ENCODE measurements at regions not wholly inside any gene's neighbourhood (a gene's known extent, or its start where the extent isn't known, plus 50 kb on each side); places are given as distances from the start of the nearest gene placed in this dataset.
"Not testable (repeated sequence)": the region's sequence is repeated elsewhere in the genome, so short reads cannot be mapped to it uniquely, and the experiment has no call there.

DNA sequence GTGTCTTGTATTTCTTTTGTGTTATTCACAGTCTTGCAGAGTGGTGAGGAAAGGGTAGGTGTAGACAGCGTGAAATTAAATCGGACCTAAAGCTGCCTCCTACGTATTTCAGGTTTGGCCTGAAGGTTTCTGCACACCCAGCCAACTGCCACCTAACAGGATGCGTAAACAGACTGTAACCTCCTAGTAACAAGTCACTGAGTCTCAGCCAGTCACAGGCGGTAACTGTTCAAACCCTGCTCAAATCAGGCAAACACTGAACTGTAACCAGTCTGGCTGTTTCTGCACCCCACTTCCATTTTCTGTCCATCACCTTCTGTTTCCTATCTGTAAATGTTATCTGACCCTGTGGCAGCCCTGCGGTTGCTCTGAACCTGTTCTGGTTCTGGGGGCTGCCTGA, 87.1 kb downstream of the ADAMTS15 start:
- no peaks in the 10 kb centered on the region for H3K36me3 Mint-ChIP-seq (ENCODE audit: insufficient read depth, unreplicated experiment)
- H3K9me3 Mint-ChIP-seq (ENCODE audit: unreplicated experiment): no peaks in the 10 kb centered on the region
- ChIA-PET CTCF (no interaction called here), POLR2A (no interaction called here)
- H3K27me3 Mint-ChIP-seq (ENCODE audit: insufficient read depth, unreplicated experiment): no peaks in the 10 kb centered on the region
- TF ChIP-seq, protein P1, sequence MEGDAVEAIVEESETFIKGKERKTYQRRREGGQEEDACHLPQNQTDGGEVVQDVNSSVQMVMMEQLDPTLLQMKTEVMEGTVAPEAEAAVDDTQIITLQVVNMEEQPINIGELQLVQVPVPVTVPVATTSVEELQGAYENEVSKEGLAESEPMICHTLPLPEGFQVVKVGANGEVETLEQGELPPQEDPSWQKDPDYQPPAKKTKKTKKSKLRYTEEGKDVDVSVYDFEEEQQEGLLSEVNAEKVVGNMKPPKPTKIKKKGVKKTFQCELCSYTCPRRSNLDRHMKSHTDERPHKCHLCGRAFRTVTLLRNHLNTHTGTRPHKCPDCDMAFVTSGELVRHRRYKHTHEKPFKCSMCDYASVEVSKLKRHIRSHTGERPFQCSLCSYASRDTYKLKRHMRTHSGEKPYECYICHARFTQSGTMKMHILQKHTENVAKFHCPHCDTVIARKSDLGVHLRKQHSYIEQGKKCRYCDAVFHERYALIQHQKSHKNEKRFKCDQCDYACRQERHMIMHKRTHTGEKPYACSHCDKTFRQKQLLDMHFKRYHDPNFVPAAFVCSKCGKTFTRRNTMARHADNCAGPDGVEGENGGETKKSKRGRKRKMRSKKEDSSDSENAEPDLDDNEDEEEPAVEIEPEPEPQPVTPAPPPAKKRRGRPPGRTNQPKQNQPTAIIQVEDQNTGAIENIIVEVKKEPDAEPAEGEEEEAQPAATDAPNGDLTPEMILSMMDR (IDR thresholded peaks at IDR 0.05; ENCODE audit: unreplicated experiment): no peak
- peak overlapping the region; percentile 13 for H3K27ac Mint-ChIP-seq (ENCODE audit: low read depth, unreplicated experiment)
- H3K4me3 Mint-ChIP-seq (ENCODE audit: unreplicated experiment): no peak overlapping the region
- no peak for DNase-seq (ENCODE audit: unreplicated experiment)
- H3K4me1 Mint-ChIP-seq (ENCODE audit: insufficient read depth, unreplicated experiment): peaks cover 16% of the 10 kb centered on the region
- no TSS peak for BruUV-seq (replicated peaks)
- intact Hi-C loops (cut with micrococcal nuclease): loop anchor here (10.0 kb wide), 1 partner anchor 309 kb away; no protein-coding TSS in a partner anchor

DNA sequence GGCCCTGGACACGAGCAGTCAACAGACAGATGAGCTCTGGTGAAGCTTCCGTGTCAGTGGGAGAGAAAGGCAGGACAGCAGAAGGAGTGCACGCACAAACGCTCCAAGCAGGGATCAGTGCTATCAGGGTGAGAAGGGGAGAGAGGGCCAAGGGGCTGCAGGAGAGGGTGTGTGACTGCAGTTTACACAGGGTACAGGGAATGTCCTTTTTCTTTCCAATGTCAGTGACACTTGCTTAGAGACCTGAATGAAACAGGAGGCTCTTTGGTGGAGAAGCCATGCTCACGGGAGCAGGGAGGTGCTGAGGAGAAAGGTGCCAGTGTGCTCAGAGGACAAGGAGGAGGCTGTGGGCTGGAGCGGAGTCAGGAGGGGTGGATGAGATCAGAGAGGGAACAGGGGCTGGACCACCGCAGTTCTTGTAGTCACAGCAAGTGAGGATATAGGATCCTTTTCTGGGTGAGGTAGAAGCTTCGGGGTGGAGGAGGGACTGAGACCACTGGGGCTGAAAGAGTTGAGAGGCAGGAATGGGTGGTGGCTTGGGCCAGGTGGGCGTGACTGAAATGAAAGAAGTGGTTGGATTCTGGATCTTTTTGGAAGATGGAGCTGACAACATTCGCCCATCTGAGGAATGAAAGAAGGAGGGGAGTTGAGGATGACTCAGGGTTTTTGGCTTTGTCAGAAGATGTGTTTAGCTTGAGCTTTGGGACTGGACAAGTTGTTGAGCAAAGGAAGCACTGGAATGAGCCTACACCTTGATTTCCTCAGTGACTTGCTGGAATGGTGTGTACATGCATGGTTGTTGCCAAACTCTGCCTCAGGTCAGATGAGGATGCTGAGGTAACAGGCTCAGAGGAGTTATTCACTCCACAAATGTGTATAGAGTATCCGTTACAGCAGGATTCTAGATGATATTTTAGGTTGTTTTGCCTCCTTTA, 87.9 kb downstream of the ADAMTS15 start:
- TF ChIP-seq, protein P1 (IDR thresholded peaks at IDR 0.05; ENCODE audit: unreplicated experiment): no peak
- no TSS peak for BruUV-seq (replicated peaks)
- ChIA-PET CTCF (interaction anchor here (0.9 kb wide), 1 partner anchor 13 kb away, joined by 3 read pairs; no protein-coding TSS in a partner anchor), POLR2A (no interaction called here)
- Mint-ChIP-seq H3K9me3 (ENCODE audit: unreplicated experiment) (no peaks in the 10 kb centered on the region), H3K36me3 (ENCODE audit: insufficient read depth, unreplicated experiment) (no peaks in the 10 kb centered on the region), H3K4me1 (ENCODE audit: insufficient read depth, unreplicated experiment) (peaks cover 16% of the 10 kb centered on the region), H3K27ac (ENCODE audit: low read depth, unreplicated experiment) (peak overlapping the region; percentile 13), H3K27me3 (ENCODE audit: insufficient read depth, unreplicated experiment) (peaks cover 4% of the 10 kb centered on the region), H3K4me3 (ENCODE audit: unreplicated experiment) (no peak overlapping the region)
- intact Hi-C loops (cut with micrococcal nuclease): loop anchor here (10.0 kb wide), 1 partner anchor 308 kb away; no protein-coding TSS in a partner anchor
- peak; percentile 65 for DNase-seq (ENCODE audit: unreplicated experiment)

DNA sequence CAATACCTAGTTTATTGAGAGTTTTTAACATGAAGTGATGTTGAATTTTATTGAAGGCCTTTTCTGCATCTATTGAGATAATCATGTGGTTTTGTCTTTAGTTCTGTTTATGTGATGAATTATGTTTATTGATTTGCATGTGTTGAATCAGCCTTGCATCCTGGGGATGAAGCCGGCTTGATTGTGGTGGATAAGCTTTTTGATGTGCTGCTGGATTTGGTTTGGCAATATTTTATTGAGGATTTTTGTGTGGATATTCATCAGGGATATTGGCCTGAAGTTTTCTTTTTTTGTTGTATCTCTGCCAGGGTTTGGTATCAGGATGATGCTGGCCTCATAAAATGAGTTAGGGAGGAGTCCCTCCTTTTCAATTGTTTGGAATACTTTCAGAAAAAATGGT, 91.2 kb downstream of the ADAMTS15 start:
- H3K4me3 Mint-ChIP-seq (ENCODE audit: unreplicated experiment); POLR2A ChIA-PET; H3K36me3 Mint-ChIP-seq (ENCODE audit: insufficient read depth, unreplicated experiment); BruUV-seq (replicated peaks); H3K9me3 Mint-ChIP-seq (ENCODE audit: unreplicated experiment); H3K27ac Mint-ChIP-seq (ENCODE audit: low read depth, unreplicated experiment); DNase-seq (ENCODE audit: unreplicated experiment): not testable (repeated sequence)
- intact Hi-C loops (cut with micrococcal nuclease): loop anchor here (10.0 kb wide), 1 partner anchor 305 kb away; no protein-coding TSS in a partner anchor
- CTCF ChIA-PET: interaction anchor here (0.7 kb wide), 2 partner anchors 363 to 1268 kb away, joined by 3 read pairs; no protein-coding TSS in a partner anchor
- Mint-ChIP-seq H3K4me1 (ENCODE audit: insufficient read depth, unreplicated experiment) (peaks cover 16% of the 10 kb centered on the region), H3K27me3 (ENCODE audit: insufficient read depth, unreplicated experiment) (peaks cover 20% of the 10 kb centered on the region)

DNA sequence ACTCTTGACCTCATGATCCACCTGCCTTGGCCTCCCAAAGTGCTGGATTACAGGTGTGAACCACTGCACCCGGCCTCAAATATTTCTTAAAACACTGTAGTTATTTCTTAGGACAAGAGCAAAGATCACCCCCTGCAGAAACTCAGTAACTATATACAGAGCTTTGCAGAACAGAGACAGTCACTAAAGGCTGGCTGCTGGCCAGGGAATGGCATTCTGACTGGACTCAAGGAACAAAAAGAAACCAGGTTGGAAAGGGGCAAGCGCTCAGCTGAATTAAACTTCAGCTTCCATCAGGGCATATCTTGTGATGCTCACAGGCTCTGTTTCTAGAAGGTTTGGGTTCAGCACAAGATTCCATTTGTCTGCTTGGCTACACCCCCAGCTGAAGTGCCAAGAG, 95.8 kb downstream of the ADAMTS15 start:
- H3K4me3 Mint-ChIP-seq (ENCODE audit: unreplicated experiment): no peak overlapping the region
- POLR2A ChIA-PET: no interaction called here
- peaks cover 20% of the 10 kb centered on the region for H3K27me3 Mint-ChIP-seq (ENCODE audit: insufficient read depth, unreplicated experiment)
- no TSS peak for BruUV-seq (replicated peaks)
- peaks cover 4% of the 10 kb centered on the region for H3K36me3 Mint-ChIP-seq (ENCODE audit: insufficient read depth, unreplicated experiment)
- DNase-seq (ENCODE audit: unreplicated experiment): no peak
- CTCF ChIA-PET: interaction anchor here (0.6 to 1.6 kb wide), 5 partner anchors 10 to 349 kb away, joined by 3 to 5 read pairs (median 4); no protein-coding TSS in a partner anchor
- H3K9me3 Mint-ChIP-seq (ENCODE audit: unreplicated experiment): no peaks in the 10 kb centered on the region
- H3K27ac Mint-ChIP-seq (ENCODE audit: low read depth, unreplicated experiment): no peak overlapping the region
- H3K4me1 Mint-ChIP-seq (ENCODE audit: insufficient read depth, unreplicated experiment): no peaks in the 10 kb centered on the region
- intact Hi-C loops (cut with micrococcal nuclease): no loop called here
- TF ChIP-seq, protein P1 (IDR thresholded peaks at IDR 0.05; ENCODE audit: unreplicated experiment): no peak

Measured in MCF 10A (cell line).